Uterus (tissue), 3 donors: ENCODE measurements at regions not wholly inside any gene's neighbourhood (a gene's known extent, or its start where the extent isn't known, plus 50 kb on each side); places are given as distances from the start of the nearest gene placed in this dataset.
"Not testable (repeated sequence)": the region's sequence is repeated elsewhere in the genome, so short reads cannot be mapped to it uniquely, and the experiment has no call there.

ENCODE experiments used
- DNase-seq, 2 donors: peaks; one replicate each; pipeline ENCODE4 v3.0.0-alpha.2; 2019 to 2020
- H3K27ac ChIP-seq, 2 donors: fragments of 200-600 bp; sonication (generic); 1 replicate in 1 of 2; 2 replicates in 1 of 2; pipeline ENCODE4 v1.5.1; 2016 to 2018
- H3K27me3 ChIP-seq, 2 donors: fragments of 200-600 bp; sonication (generic); one replicate each; pipeline ENCODE4 v1.5.1; 2018 to 2019; ENCODE audit warnings: control low read depth in 1 of 2
- H3K36me3 ChIP-seq, 2 donors: fragments of 200-600 bp; sonication (generic); one replicate each; pipeline ENCODE4 v1.5.1; 2019; ENCODE audit warnings: control low read depth in 1 of 2
- H3K4me1 ChIP-seq, 2 donors: fragments of 200-600 bp; sonication (generic); one replicate each; pipeline ENCODE4 v1.5.1; 2018 to 2019; ENCODE audit warnings: control low read depth in 1 of 2
- H3K4me3 ChIP-seq, 2 donors: fragments of 200-600 bp; sonication (generic); 1 replicate in 1 of 2; 2 replicates in 1 of 2; pipeline ENCODE4 v1.5.1; 2018 to 2019; ENCODE audit warnings: mild to moderate bottlenecking in 1 of 2
- H3K9me3 ChIP-seq, 2 donors: fragments of 200-600 bp; sonication (generic); one replicate each; pipeline ENCODE4 v1.5.1; 2019; ENCODE audit warnings: control low read depth in 1 of 2
- CTCF ChIP-seq, 4 experiments: fragments of 200-600 bp in 2 of 4; fragments of 450-650 bp in 2 of 4; sonication (generic) in 2 of 4; IDR thresholded peaks; one replicate each; pipeline ENCODE4 v1.5.1; 2016 to 2019; ENCODE audit warnings: antibody characterized with exemption in 4 of 4, mild to moderate bottlenecking in 2 of 4, moderate library complexity in 1 of 4
- POLR2A ChIP-seq, 2 donors: fragments of 450-650 bp; IDR thresholded peaks; one replicate each; pipeline ENCODE4 v1.6.1; 2016; ENCODE audit warnings: antibody characterized with exemption in 2 of 2, mild to moderate bottlenecking in 1 of 2, moderate library complexity in 1 of 2
- intact Hi-C: fragments of 100-400 bp; cut with DNase I; formaldehyde crosslinking; loops from one replicate; pipeline ENCODE4 v1.15.1; 2023; ENCODE audit warnings: low total_unique reads
- donor health status: DM: yes; HTN: yes; CAD: no.

DNA sequence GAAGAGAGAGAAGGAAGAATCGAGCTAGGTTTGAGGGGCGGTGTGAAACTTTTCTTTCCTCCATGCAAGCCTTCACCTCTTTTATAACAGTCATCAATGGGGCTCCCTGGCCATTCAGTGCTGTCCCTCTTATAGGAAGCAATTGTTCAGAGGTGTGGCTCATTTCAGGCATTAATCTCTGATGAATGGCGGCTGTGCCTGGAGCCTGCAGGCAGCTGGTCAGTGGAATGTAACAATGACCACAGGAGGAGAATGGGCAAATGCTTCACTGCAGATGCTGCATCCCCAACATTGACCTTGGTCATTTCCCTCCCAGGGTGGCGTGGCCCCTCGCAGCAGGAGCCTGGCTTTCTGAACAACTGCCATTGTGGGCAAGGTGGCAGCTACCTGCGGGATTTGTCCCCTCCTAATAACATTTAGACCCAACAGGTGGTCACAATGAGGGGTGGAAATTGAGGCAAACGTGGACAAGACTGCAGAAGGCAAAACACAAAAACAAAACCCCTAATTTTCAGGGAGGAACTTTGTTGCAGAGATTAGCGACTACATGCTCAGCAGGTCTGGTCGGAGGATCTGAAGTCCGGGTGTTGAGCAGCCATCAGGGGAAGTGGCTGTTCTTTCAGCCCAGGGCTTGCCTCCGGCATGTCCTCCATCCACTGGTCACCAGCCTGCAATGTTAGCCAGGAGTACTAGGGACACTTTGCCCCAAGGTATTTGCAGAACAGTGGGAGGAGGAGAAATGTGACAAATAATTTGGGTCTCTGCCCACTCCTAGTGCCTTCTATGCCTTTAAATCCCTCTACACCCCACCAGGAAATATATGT, 97.3 kb upstream of the PAXBP1 start:
- intact Hi-C loops: no loop called here
- H3K27me3 ChIP-seq: no peaks in the 10 kb centered on the region
- TF ChIP-seq POLR2A (IDR thresholded peaks at IDR 0.05): no peak
- no peak for TF ChIP-seq CTCF (IDR thresholded peaks at IDR 0.05)
- no peak overlapping the region for H3K4me3 ChIP-seq
- H3K4me1 ChIP-seq: no peaks in the 10 kb centered on the region
- no peak overlapping the region for H3K27ac ChIP-seq
- no peaks in the 10 kb centered on the region for H3K9me3 ChIP-seq
- H3K36me3 ChIP-seq: no peaks in the 10 kb centered on the region
- DNase-seq: no peak

DNA sequence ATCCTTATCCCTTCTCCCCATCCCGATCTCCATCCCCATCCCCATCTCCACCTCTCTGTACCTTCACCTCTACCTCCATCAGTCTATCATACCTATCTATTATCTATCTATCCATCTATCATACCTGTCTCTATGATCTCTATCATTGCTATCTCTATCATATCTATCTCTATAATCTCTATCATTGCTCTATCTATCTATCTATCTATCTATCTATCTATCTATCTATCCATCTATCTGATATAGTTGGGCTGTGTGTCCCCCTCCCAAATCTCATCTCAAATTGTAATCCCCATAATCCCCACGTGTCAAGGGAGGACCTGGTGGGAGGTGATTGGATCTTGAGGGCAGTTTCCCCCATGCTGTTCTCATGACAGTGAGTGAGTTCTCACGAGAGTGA, 97.9 kb upstream of the PAXBP1 start:
- H3K27ac ChIP-seq: no peak overlapping the region
- intact Hi-C loops: no loop called here
- no peaks in the 10 kb centered on the region for H3K27me3 ChIP-seq
- no peaks in the 10 kb centered on the region for H3K9me3 ChIP-seq
- no peaks in the 10 kb centered on the region for H3K4me1 ChIP-seq
- DNase-seq: no peak
- TF ChIP-seq CTCF (IDR thresholded peaks at IDR 0.05) (no peak), POLR2A (IDR thresholded peaks at IDR 0.05) (no peak)
- H3K36me3 ChIP-seq: no peaks in the 10 kb centered on the region
- H3K4me3 ChIP-seq: no peak overlapping the region

DNA sequence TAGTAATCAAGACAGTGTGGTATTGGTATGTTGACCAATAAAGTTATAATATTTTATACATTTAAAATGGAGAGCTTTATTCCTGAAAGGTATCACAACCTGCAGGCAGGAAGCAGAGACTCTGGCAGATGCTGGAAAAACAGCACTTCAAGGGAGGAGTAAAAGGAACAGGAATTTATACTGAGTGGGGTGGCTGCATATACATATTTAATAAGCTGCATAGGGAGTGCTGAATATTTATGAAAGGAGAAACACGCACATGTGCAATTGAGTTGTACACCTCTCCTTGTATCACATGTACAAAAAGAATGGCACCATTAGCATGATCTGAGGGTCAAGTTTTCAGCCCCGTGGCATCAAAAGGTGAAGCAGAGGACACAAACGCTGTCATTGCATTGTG, 104.9 kb upstream of the PAXBP1 start:
- Histone ChIP-seq H3K4me1 (no peaks in the 10 kb centered on the region), H3K27ac (no peak overlapping the region), H3K4me3 (no peak overlapping the region), H3K27me3 (no peaks in the 10 kb centered on the region), H3K9me3 (no peaks in the 10 kb centered on the region), H3K36me3 (no peaks in the 10 kb centered on the region)
- no peak for DNase-seq
- TF ChIP-seq CTCF (IDR thresholded peaks at IDR 0.05) (no peak), POLR2A (IDR thresholded peaks at IDR 0.05) (no peak)
- intact Hi-C loops: no loop called here

DNA sequence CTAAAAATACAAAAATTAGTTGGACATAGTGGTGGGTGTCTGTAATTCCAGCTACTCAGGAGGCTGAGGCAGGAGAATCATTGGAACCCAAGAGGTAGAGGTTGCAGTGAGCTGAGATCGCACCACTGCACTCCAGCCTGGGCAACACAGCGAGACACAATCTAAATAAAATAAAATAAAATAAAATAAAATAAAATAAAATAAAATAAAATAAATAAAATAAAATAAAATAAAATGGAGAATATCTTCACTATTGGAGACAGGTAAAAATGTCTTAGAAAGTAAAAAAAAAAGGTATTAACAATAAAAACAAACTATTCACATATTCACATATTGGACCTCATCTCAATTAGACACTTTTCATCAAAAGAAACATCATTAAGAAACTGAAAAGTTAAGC, 106.3 kb upstream of the PAXBP1 start:
- H3K27ac ChIP-seq, H3K4me3 ChIP-seq, DNase-seq, intact Hi-C loops, H3K4me1 ChIP-seq, H3K36me3 ChIP-seq, H3K9me3 ChIP-seq, H3K27me3 ChIP-seq: not testable (repeated sequence)

- no peak for TF ChIP-seq CTCF (IDR thresholded peaks at IDR 0.05)
- TF ChIP-seq POLR2A (IDR thresholded peaks at IDR 0.05): no peak
- Histone ChIP-seq H3K4me3 (no peak overlapping the region), H3K9me3 (no peaks in the 10 kb centered on the region), H3K4me1 (no peaks in the 10 kb centered on the region), H3K27me3 (no peaks in the 10 kb centered on the region), H3K36me3 (no peaks in the 10 kb centered on the region), H3K27ac (no peak overlapping the region)
- no peak for DNase-seq
- intact Hi-C loops: no loop called here
Observed at GRCh38 chr21:32878661-32879060, 107.1 kb upstream of the PAXBP1 start.

DNA sequence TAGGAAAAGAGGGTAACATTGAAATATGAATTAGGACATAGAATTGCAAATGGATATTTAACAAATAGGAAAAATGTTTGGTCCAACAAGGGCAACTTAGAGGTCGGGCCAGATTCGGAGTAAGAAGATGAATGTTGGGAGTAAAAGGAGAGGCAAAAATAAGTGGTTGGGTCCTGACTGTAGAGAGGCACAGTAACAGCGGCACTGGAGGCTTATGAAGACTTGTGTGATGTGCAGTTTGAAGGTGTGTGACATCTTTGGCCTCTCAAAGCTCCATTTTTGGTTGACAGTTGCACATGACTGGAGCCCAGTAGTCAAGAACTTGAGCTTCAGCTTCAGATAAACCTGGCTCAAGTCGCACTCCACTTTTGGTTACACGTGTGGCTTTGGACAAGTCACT, 109.9 kb upstream of the PAXBP1 start:
- Histone ChIP-seq H3K36me3 (no peaks in the 10 kb centered on the region), H3K27ac (no peak overlapping the region), H3K4me3 (no peak overlapping the region), H3K4me1 (no peaks in the 10 kb centered on the region), H3K27me3 (no peaks in the 10 kb centered on the region), H3K9me3 (no peaks in the 10 kb centered on the region)
- intact Hi-C loops: no loop called here
- DNase-seq: no peak
- no peak for TF ChIP-seq CTCF (IDR thresholded peaks at IDR 0.05)
- no peak for TF ChIP-seq POLR2A (IDR thresholded peaks at IDR 0.05)
